ENCODE measurements at regions not wholly inside any gene's neighbourhood (a gene's known extent, or its start where the extent isn't known, plus 50 kb on each side); places are given as distances from the start of the nearest gene placed in this dataset.

GRCh38 chr14:106080922-106081321 lies 554.5 kb downstream of the TMEM121 start:
- no peak for TF ChIP-seq SPI1 (IDR thresholded peaks at IDR 0.05; ENCODE audit: low read depth, low read length)
- TF ChIP-seq TAF1 (IDR thresholded peaks at IDR 0.05; ENCODE audit: low read depth, low read length): no peak
- TF ChIP-seq POLR2A (IDR thresholded peaks at IDR 0.05; ENCODE audit: low read depth, low read length): no peak
- no peak for TF ChIP-seq POLR2AphosphoS5 (IDR thresholded peaks at IDR 0.05; ENCODE audit: low read depth, low read length)
- no peak for TF ChIP-seq POU2F2 (IDR thresholded peaks at IDR 0.05; ENCODE audit: low read depth, low read length)
